ENCODE measurements at regions not wholly inside any gene's neighbourhood (a gene's known extent, or its start where the extent isn't known, plus 50 kb on each side); places are given as distances from the start of the nearest gene placed in this dataset.

DNA sequence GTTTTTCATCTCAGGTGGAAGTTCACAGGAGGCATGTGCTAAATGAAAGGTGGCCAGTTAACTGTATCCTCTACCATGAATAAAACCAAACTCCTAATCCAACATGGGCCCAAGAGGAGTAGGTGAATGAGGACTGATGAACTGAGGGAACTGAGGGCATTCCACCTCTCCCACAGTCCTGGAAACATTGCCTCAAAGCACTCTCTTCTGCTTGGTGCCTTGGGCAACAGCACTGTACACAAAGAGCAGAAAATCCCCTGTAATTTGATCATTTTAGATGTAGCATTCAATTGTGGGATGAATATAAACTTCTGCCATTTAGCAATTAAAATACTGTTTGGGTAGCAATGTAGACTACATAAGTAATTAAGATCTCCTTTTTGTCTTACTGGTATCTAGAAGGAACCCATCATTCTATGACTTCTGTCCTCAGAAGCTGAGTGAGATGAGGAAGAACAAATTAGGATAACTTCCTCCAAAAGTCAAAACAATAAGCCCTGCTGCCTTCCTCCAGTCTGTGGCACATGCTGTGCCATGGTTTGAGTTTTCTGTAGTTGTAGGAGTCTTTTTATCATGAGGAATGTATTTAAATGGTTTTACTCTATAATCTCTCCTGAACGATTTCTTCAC lies 86.7 kb upstream of the ZEB2 start:
- TF ChIP-seq, protein P1, sequence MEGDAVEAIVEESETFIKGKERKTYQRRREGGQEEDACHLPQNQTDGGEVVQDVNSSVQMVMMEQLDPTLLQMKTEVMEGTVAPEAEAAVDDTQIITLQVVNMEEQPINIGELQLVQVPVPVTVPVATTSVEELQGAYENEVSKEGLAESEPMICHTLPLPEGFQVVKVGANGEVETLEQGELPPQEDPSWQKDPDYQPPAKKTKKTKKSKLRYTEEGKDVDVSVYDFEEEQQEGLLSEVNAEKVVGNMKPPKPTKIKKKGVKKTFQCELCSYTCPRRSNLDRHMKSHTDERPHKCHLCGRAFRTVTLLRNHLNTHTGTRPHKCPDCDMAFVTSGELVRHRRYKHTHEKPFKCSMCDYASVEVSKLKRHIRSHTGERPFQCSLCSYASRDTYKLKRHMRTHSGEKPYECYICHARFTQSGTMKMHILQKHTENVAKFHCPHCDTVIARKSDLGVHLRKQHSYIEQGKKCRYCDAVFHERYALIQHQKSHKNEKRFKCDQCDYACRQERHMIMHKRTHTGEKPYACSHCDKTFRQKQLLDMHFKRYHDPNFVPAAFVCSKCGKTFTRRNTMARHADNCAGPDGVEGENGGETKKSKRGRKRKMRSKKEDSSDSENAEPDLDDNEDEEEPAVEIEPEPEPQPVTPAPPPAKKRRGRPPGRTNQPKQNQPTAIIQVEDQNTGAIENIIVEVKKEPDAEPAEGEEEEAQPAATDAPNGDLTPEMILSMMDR (conservative IDR thresholded peaks at IDR 0.05; ENCODE audit: low read depth in 2 of 2), result no peak
- TF ChIP-seq POLR2AphosphoS5 (IDR thresholded peaks at IDR 0.05; ENCODE audit: low read depth) (no peak), CREB1 (CRISPR knock-in tag; IDR thresholded peaks at IDR 0.05; ENCODE audit: low read depth) (no peak), STAT1 (IDR thresholded peaks at IDR 0.05; ENCODE audit: unreplicated experiment) (no peak), EZH2phosphoT487 (IDR thresholded peaks at IDR 0.05; ENCODE audit: unreplicated experiment) (no peak), JUNB (IDR thresholded peaks at IDR 0.05; ENCODE audit: unreplicated experiment) (no peak), EZH2 (IDR thresholded peaks at IDR 0.05; ENCODE audit: low read depth, unreplicated experiment) (no peak), ZNF114 (CRISPR knock-in tag; IDR thresholded peaks at IDR 0.05) (no peak), NANOG (IDR thresholded peaks at IDR 0.05; ENCODE audit: borderline replicate concordance) (no peak)
- TF ChIP-seq, protein P2, sequence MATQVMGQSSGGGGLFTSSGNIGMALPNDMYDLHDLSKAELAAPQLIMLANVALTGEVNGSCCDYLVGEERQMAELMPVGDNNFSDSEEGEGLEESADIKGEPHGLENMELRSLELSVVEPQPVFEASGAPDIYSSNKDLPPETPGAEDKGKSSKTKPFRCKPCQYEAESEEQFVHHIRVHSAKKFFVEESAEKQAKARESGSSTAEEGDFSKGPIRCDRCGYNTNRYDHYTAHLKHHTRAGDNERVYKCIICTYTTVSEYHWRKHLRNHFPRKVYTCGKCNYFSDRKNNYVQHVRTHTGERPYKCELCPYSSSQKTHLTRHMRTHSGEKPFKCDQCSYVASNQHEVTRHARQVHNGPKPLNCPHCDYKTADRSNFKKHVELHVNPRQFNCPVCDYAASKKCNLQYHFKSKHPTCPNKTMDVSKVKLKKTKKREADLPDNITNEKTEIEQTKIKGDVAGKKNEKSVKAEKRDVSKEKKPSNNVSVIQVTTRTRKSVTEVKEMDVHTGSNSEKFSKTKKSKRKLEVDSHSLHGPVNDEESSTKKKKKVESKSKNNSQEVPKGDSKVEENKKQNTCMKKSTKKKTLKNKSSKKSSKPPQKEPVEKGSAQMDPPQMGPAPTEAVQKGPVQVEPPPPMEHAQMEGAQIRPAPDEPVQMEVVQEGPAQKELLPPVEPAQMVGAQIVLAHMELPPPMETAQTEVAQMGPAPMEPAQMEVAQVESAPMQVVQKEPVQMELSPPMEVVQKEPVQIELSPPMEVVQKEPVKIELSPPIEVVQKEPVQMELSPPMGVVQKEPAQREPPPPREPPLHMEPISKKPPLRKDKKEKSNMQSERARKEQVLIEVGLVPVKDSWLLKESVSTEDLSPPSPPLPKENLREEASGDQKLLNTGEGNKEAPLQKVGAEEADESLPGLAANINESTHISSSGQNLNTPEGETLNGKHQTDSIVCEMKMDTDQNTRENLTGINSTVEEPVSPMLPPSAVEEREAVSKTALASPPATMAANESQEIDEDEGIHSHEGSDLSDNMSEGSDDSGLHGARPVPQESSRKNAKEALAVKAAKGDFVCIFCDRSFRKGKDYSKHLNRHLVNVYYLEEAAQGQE (IDR thresholded peaks at IDR 0.05; ENCODE audit: unreplicated experiment), result no peak
- TF ChIP-seq, protein P3, sequence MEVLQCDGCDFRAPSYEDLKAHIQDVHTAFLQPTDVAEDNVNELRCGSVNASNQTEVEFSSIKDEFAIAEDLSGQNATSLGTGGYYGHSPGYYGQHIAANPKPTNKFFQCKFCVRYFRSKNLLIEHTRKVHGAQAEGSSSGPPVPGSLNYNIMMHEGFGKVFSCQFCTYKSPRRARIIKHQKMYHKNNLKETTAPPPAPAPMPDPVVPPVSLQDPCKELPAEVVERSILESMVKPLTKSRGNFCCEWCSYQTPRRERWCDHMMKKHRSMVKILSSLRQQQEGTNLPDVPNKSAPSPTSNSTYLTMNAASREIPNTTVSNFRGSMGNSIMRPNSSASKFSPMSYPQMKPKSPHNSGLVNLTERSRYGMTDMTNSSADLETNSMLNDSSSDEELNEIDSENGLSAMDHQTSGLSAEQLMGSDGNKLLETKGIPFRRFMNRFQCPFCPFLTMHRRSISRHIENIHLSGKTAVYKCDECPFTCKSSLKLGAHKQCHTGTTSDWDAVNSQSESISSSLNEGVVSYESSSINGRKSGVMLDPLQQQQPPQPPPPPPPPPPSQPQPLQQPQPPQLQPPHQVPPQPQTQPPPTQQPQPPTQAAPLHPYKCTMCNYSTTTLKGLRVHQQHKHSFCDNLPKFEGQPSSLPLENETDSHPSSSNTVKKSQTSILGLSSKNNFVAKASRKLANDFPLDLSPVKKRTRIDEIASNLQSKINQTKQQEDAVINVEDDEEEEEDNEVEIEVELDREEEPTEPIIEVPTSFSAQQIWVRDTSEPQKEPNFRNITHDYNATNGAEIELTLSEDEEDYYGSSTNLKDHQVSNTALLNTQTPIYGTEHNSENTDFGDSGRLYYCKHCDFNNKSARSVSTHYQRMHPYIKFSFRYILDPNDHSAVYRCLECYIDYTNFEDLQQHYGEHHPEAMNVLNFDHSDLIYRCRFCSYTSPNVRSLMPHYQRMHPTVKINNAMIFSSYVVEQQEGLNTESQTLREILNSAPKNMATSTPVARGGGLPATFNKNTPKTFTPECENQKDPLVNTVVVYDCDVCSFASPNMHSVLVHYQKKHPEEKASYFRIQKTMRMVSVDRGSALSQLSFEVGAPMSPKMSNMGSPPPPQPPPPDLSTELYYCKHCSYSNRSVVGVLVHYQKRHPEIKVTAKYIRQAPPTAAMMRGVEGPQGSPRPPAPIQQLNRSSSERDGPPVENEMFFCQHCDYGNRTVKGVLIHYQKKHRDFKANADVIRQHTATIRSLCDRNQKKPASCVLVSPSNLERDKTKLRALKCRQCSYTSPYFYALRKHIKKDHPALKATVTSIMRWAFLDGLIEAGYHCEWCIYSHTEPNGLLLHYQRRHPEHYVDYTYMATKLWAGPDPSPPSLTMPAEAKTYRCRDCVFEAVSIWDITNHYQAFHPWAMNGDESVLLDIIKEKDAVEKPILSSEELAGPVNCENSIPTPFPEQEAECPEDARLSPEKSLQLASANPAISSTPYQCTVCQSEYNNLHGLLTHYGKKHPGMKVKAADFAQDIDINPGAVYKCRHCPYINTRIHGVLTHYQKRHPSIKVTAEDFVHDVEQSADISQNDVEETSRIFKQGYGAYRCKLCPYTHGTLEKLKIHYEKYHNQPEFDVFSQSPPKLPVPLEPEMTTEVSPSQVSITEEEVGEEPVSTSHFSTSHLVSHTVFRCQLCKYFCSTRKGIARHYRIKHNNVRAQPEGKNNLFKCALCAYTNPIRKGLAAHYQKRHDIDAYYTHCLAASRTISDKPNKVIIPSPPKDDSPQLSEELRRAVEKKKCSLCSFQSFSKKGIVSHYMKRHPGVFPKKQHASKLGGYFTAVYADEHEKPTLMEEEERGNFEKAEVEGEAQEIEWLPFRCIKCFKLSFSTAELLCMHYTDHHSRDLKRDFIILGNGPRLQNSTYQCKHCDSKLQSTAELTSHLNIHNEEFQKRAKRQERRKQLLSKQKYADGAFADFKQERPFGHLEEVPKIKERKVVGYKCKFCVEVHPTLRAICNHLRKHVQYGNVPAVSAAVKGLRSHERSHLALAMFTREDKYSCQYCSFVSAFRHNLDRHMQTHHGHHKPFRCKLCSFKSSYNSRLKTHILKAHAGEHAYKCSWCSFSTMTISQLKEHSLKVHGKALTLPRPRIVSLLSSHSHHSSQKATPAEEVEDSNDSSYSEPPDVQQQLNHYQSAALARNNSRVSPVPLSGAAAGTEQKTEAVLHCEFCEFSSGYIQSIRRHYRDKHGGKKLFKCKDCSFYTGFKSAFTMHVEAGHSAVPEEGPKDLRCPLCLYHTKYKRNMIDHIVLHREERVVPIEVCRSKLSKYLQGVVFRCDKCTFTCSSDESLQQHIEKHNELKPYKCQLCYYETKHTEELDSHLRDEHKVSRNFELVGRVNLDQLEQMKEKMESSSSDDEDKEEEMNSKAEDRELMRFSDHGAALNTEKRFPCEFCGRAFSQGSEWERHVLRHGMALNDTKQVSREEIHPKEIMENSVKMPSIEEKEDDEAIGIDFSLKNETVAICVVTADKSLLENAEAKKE (CRISPR knock-in tag; IDR thresholded peaks at IDR 0.05), result no peak

Data from GM23338 (cell line).